K562 (cell line): ENCODE measurements at regions not wholly inside any gene's neighbourhood (a gene's known extent, or its start where the extent isn't known, plus 50 kb on each side); places are given as distances from the start of the nearest gene placed in this dataset.

Experiments used
- ESRRA ChIP-seq: fragments of 450-650 bp; IDR thresholded peaks from 2 replicates; pipeline ENCODE4 v1.6.1; 2014; ENCODE audit warnings: low read depth, mild to moderate bottlenecking, moderate library complexity, borderline replicate concordance
- MEIS2 ChIP-seq: fragments of 450-650 bp; IDR thresholded peaks from 2 replicates; pipeline ENCODE4 v1.6.1; 2014; ENCODE audit warnings: mild to moderate bottlenecking; ENCODE audit not compliant: partially characterized antibody
- SAFB2 ChIP-seq: fragments of 200-400 bp; formaldehyde crosslinking; IDR thresholded peaks from 2 replicates; pipeline ENCODE4 v1.6.1; 2018; ENCODE audit warnings: borderline replicate concordance, low read length, low read depth, moderate library complexity; ENCODE audit not compliant: severe bottlenecking
- SETDB1 ChIP-seq: IDR thresholded peaks from one replicate; pipeline ENCODE4 v1.6.1; 2012; ENCODE audit warnings: low read length, control low read depth, inconsistent platforms
- TF ChIP-seq, protein P1 (sequence below): fragments of 250-450 bp; sonication (Bioruptor Pico); IDR thresholded peaks from 2 replicates; pipeline ENCODE4 v1.5.0; 2020; ENCODE audit warnings: mild to moderate bottlenecking
- TF ChIP-seq, protein P2 (sequence below): sonication (generic); formaldehyde crosslinking; IDR thresholded peaks from 2 replicates; pipeline ENCODE4 v1.4.0; 2020; ENCODE audit warnings: mild to moderate bottlenecking, missing genetic modification reagents
- TF ChIP-seq, protein P3 (sequence below): sonication (generic); formaldehyde crosslinking; IDR thresholded peaks from 2 replicates; pipeline ENCODE4 v1.8.1; 2023; ENCODE audit warnings: mild to moderate bottlenecking, missing genetic modification reagents
- TF ChIP-seq, protein P4 (sequence below): sonication (generic); formaldehyde crosslinking; IDR thresholded peaks from 2 replicates; pipeline ENCODE4 v1.8.0; 2022; ENCODE audit warnings: mild to moderate bottlenecking, missing genetic modification reagents, borderline replicate concordance

DNA sequence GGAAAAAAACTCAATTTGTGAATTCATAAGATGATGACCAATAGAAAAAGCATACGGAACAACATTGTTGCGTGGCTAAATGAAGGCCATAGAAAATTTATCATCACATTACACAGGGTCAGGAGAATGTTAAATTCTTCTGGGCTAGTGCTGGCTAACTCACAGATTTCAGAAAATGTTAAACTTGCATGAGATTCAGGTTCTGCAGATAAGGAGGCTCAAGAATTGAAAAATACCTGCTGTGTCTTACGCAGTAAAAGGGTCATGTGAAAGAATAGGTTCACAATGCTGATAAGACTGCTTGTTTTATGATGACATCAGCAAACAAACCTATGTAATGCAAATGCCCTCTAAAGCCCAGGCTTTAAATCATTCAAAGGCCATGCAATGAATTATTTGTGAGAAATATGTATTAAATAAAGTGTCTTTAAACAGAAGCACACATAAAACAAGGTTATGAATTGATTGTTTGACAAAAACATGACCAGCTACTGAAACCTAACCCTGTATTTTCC, 378.8 kb downstream of the USP25 start:
- TF ChIP-seq SETDB1: no peak
- TF ChIP-seq, protein P1, sequence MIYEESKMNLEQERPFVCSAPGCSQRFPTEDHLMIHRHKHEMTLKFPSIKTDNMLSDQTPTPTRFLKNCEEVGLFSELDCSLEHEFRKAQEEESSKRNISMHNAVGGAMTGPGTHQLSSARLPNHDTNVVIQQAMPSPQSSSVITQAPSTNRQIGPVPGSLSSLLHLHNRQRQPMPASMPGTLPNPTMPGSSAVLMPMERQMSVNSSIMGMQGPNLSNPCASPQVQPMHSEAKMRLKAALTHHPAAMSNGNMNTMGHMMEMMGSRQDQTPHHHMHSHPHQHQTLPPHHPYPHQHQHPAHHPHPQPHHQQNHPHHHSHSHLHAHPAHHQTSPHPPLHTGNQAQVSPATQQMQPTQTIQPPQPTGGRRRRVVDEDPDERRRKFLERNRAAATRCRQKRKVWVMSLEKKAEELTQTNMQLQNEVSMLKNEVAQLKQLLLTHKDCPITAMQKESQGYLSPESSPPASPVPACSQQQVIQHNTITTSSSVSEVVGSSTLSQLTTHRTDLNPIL: no peak
- TF ChIP-seq, protein P2, sequence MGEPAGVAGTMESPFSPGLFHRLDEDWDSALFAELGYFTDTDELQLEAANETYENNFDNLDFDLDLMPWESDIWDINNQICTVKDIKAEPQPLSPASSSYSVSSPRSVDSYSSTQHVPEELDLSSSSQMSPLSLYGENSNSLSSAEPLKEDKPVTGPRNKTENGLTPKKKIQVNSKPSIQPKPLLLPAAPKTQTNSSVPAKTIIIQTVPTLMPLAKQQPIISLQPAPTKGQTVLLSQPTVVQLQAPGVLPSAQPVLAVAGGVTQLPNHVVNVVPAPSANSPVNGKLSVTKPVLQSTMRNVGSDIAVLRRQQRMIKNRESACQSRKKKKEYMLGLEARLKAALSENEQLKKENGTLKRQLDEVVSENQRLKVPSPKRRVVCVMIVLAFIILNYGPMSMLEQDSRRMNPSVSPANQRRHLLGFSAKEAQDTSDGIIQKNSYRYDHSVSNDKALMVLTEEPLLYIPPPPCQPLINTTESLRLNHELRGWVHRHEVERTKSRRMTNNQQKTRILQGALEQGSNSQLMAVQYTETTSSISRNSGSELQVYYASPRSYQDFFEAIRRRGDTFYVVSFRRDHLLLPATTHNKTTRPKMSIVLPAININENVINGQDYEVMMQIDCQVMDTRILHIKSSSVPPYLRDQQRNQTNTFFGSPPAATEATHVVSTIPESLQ: no peak
- no peak for TF ChIP-seq MEIS2
- no peak for TF ChIP-seq SAFB2
- TF ChIP-seq ESRRA: no peak
- TF ChIP-seq, protein P3, sequence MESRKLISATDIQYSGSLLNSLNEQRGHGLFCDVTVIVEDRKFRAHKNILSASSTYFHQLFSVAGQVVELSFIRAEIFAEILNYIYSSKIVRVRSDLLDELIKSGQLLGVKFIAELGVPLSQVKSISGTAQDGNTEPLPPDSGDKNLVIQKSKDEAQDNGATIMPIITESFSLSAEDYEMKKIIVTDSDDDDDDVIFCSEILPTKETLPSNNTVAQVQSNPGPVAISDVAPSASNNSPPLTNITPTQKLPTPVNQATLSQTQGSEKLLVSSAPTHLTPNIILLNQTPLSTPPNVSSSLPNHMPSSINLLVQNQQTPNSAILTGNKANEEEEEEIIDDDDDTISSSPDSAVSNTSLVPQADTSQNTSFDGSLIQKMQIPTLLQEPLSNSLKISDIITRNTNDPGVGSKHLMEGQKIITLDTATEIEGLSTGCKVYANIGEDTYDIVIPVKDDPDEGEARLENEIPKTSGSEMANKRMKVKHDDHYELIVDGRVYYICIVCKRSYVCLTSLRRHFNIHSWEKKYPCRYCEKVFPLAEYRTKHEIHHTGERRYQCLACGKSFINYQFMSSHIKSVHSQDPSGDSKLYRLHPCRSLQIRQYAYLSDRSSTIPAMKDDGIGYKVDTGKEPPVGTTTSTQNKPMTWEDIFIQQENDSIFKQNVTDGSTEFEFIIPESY: no peak
- TF ChIP-seq, protein P4, sequence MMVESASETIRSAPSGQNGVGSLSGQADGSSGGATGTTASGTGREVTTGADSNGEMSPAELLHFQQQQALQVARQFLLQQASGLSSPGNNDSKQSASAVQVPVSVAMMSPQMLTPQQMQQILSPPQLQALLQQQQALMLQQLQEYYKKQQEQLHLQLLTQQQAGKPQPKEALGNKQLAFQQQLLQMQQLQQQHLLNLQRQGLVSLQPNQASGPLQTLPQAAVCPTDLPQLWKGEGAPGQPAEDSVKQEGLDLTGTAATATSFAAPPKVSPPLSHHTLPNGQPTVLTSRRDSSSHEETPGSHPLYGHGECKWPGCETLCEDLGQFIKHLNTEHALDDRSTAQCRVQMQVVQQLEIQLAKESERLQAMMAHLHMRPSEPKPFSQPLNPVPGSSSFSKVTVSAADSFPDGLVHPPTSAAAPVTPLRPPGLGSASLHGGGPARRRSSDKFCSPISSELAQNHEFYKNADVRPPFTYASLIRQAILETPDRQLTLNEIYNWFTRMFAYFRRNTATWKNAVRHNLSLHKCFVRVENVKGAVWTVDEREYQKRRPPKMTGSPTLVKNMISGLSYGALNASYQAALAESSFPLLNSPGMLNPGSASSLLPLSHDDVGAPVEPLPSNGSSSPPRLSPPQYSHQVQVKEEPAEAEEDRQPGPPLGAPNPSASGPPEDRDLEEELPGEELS (CRISPR knock-in tag): no peak
